Ovary (tissue), 7 donors: ENCODE measurements at regions not wholly inside any gene's neighbourhood (a gene's known extent, or its start where the extent isn't known, plus 50 kb on each side); places are given as distances from the start of the nearest gene placed in this dataset.
"Not testable (repeated sequence)": the region's sequence is repeated elsewhere in the genome, so short reads cannot be mapped to it uniquely, and the experiment has no call there.

Experiments
- DNase-seq, 5 donors: peaks; one replicate each; pipeline ENCODE4 v3.0.0-alpha.2; 2019 to 2020
- H3K27ac ChIP-seq, 2 donors: fragments of 200-600 bp; one replicate each; pipeline versions ENCODE4 v1.5.1 to v1.8.0; 2019 to 2022
- H3K27me3 ChIP-seq: fragments of 200-600 bp; one replicate; pipeline ENCODE4 v1.8.0; 2022
- H3K36me3 ChIP-seq: fragments of 200-600 bp; sonication (generic); one replicate; pipeline ENCODE4 v1.5.1; 2019
- H3K4me1 ChIP-seq: one replicate; pipeline ENCODE4 v1.8.1; 2013; ENCODE audit warnings: mild to moderate bottlenecking, moderate library complexity; ENCODE audit not compliant: insufficient read depth
- H3K4me3 ChIP-seq: fragments of 200-600 bp; sonication (generic); one replicate; pipeline ENCODE4 v1.5.1; 2017
- H3K9me3 ChIP-seq, 2 donors: fragments of 200-600 bp in 1 of 2; sonication (generic) in 1 of 2; one replicate each; pipeline versions ENCODE4 v1.5.1 to v1.8.1; 2013 to 2019; ENCODE audit warnings: mild to moderate bottlenecking in 1 of 2, moderate library complexity in 1 of 2
- EP300 ChIP-seq: sonication (generic); formaldehyde crosslinking; IDR thresholded peaks from one replicate; pipeline ENCODE4 v1.6.1; 2017; ENCODE audit warnings: antibody characterized with exemption
- POLR2A ChIP-seq: fragments of 450-650 bp; IDR thresholded peaks from one replicate; pipeline ENCODE4 v1.6.1; 2017; ENCODE audit warnings: antibody characterized with exemption, mild to moderate bottlenecking, moderate library complexity
- WGBS, 3 donors: extraction: QIAGEN DNeasy Blood & Tissue Kit in 1 of 3; methylation state at CpG; one replicate each; pipeline versions ENCODE4 v1.1.5 to v1.1.7; 2013 to 2017; 5-methylcytosine and 5-hydroxymethylcytosine counted together
- intact Hi-C, 4 donors: fragments of 100-400 bp; cut with DNase I; formaldehyde crosslinking; loops; one replicate each; pipeline versions ENCODE4 v1.11.0 to v1.15.1; 2022 to 2023
- TF ChIP-seq, protein P1 (sequence below), 3 donors: fragments of 450-650 bp in 2 of 3; fragments of 200-600 bp in 1 of 3; IDR thresholded peaks; one replicate each; pipeline versions ENCODE4 v1.5.1 to v1.8.0; 2016 to 2022; ENCODE audit warnings: antibody characterized with exemption in 3 of 3, mild to moderate bottlenecking in 1 of 3
- donor health status: DM: no; HTN: no; CAD: no; lungs with moderate emphysema.
- donor health status: DM: no; HTN: no; CAD: no.
- donor health status: Bipolar disorder and iron deficiency.
- donor health status: DM: no; HTN: no; CAD: no.
- donor health status: DM: yes; HTN: yes; CAD: no.

GRCh38 chr4:23028875-23029274, 336.1 kb downstream of the GBA3 start:
- no peaks in the 10 kb centered on the region for H3K9me3 ChIP-seq
- no peak for DNase-seq
- H3K36me3 ChIP-seq = no peaks in the 10 kb centered on the region
- TF ChIP-seq, protein P1, sequence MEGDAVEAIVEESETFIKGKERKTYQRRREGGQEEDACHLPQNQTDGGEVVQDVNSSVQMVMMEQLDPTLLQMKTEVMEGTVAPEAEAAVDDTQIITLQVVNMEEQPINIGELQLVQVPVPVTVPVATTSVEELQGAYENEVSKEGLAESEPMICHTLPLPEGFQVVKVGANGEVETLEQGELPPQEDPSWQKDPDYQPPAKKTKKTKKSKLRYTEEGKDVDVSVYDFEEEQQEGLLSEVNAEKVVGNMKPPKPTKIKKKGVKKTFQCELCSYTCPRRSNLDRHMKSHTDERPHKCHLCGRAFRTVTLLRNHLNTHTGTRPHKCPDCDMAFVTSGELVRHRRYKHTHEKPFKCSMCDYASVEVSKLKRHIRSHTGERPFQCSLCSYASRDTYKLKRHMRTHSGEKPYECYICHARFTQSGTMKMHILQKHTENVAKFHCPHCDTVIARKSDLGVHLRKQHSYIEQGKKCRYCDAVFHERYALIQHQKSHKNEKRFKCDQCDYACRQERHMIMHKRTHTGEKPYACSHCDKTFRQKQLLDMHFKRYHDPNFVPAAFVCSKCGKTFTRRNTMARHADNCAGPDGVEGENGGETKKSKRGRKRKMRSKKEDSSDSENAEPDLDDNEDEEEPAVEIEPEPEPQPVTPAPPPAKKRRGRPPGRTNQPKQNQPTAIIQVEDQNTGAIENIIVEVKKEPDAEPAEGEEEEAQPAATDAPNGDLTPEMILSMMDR (IDR thresholded peaks at IDR 0.05) = no peak
- TF ChIP-seq POLR2A = no peak
- TF ChIP-seq EP300 = no peak
- H3K27ac ChIP-seq = no peak overlapping the region
- H3K4me1 ChIP-seq = no peaks in the 10 kb centered on the region
- no peaks in the 10 kb centered on the region for H3K27me3 ChIP-seq
- 75 to 83% (median 80%) methylated on average over 3 of the region's 3 CpGs for WGBS, 3 donors
- no peak overlapping the region for H3K4me3 ChIP-seq
- intact Hi-C loops = no loop called here

GRCh38 chr4:23023666-23024065, 330.9 kb downstream of the GBA3 start:
- TF ChIP-seq POLR2A = no peak
- no peak for TF ChIP-seq EP300
- TF ChIP-seq, protein P1 (IDR thresholded peaks at IDR 0.05) = no peak
- H3K27me3 ChIP-seq = no peaks in the 10 kb centered on the region
- WGBS, 3 donors = 29 to 80% (median 63%) methylated on average over 1 of the region's 1 CpG
- intact Hi-C loops = no loop called here
- DNase-seq = no peak
- no peaks in the 10 kb centered on the region for H3K9me3 ChIP-seq
- H3K27ac ChIP-seq = no peak overlapping the region
- H3K4me1 ChIP-seq = no peaks in the 10 kb centered on the region
- H3K36me3 ChIP-seq = no peaks in the 10 kb centered on the region
- no peak overlapping the region for H3K4me3 ChIP-seq

- Histone ChIP-seq H3K27ac (no peak overlapping the region), H3K4me1 (no peaks in the 10 kb centered on the region), H3K36me3 (no peaks in the 10 kb centered on the region), H3K4me3 (no peak overlapping the region), H3K9me3 (no peaks in the 10 kb centered on the region), H3K27me3 (no peaks in the 10 kb centered on the region)
- TF ChIP-seq POLR2A (no peak), EP300 (no peak)
- TF ChIP-seq, protein P1 (IDR thresholded peaks at IDR 0.05) = no peak
- intact Hi-C loops = no loop called here
- no peak for DNase-seq
Measured at GRCh38 chr4:23023121-23023520, 330.4 kb downstream of the GBA3 start.

DNA sequence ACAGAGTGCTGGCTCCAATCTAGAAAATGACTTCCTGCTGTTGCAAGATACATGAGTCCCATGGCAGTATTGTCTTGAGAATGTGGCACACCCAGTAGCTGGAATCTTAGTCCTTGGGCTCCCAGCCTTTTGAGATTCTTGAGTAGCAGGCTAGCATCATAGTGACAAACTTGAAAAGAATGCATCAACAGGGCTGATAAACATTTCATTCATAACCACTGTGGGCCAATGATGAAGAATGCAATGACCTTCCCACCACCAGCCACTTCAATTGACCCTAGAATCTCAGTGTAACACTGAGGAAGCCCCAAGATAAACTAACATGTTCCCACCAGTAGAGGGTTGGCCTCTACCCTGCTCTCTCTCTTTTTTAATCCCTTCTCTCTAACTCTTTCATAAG, 329.3 kb downstream of the GBA3 start:
- Histone ChIP-seq H3K27ac (no peak overlapping the region), H3K27me3 (no peaks in the 10 kb centered on the region), H3K4me3 (no peak overlapping the region), H3K36me3 (no peaks in the 10 kb centered on the region), H3K4me1 (no peaks in the 10 kb centered on the region), H3K9me3 (no peaks in the 10 kb centered on the region)
- TF ChIP-seq POLR2A (no peak), EP300 (no peak)
- TF ChIP-seq, protein P1 (IDR thresholded peaks at IDR 0.05) = no peak
- DNase-seq = no peak
- intact Hi-C loops = no loop called here

DNA sequence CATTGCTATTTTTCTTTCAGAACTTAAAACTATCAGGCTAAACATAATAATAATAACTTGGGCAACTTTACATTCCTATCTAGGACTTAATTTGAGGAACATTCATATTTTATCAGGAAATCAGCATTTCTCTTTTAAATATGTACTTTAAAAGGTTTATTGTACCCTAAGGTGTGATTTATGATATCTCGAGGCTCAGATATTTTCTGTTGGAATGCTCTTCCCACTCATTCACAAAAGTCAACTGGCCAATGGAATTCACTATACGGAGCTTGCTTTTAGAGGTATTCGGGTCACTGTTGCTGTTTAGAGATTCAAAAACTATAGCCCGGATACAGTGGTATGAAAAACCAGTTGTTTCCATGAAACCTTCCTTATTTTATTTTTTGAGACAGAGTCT, 328.3 kb downstream of the GBA3 start:
- Histone ChIP-seq H3K4me3 (no peak overlapping the region), H3K36me3 (no peaks in the 10 kb centered on the region), H3K27me3 (no peaks in the 10 kb centered on the region), H3K9me3 (no peaks in the 10 kb centered on the region), H3K4me1 (no peaks in the 10 kb centered on the region), H3K27ac (no peak overlapping the region)
- no peak for DNase-seq
- TF ChIP-seq POLR2A (no peak), EP300 (no peak)
- TF ChIP-seq, protein P1 (IDR thresholded peaks at IDR 0.05) = no peak
- 48 to 65% (median 51%) methylated on average over 4 of the region's 4 CpGs for WGBS, 3 donors
- intact Hi-C loops = no loop called here

DNA sequence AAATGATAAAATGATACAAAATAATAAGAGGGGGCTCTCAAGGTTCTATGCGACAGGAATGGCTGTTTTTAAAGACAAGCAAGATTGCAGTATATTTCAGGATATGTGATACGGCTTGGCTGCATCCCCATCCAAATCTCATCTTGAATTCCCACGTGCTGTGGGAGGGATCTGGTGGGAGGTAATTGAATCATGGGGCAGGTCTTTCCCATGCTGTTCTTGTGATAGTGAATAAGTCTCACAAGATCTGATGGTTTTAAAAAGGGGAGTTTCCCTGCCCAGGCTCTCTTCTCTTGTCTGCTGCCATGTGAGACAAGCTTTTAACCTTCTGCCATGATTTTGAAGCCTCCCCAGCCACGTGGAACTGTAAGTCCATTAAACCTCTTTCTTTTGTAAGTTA, 327.7 kb downstream of the GBA3 start:
- H3K27me3 ChIP-seq, H3K4me1 ChIP-seq, H3K4me3 ChIP-seq, DNase-seq, intact Hi-C loops, H3K36me3 ChIP-seq, H3K27ac ChIP-seq, H3K9me3 ChIP-seq: not testable (repeated sequence)
- WGBS, 3 donors = 36 to 43% (median 40%) methylated on average over 4 of the region's 4 CpGs
